GM18505 (cell line): ENCODE measurements at regions not wholly inside any gene's neighbourhood (a gene's known extent, or its start where the extent isn't known, plus 50 kb on each side); places are given as distances from the start of the nearest gene placed in this dataset.

ENCODE experiments used
- ATAC-seq: cut with Tn5 transposase; IDR thresholded peaks from one replicate; pipeline ENCODE4 v1.9.1; 2021; ENCODE audit not compliant: unreplicated experiment
- POLR2A ChIP-seq: IDR thresholded peaks from 4 replicates; pipeline ENCODE4 v1.6.1; 2011; ENCODE audit warnings: borderline replicate concordance; ENCODE audit not compliant: insufficient read depth, insufficient read length; ENCODE audit errors: extremely low read depth

DNA sequence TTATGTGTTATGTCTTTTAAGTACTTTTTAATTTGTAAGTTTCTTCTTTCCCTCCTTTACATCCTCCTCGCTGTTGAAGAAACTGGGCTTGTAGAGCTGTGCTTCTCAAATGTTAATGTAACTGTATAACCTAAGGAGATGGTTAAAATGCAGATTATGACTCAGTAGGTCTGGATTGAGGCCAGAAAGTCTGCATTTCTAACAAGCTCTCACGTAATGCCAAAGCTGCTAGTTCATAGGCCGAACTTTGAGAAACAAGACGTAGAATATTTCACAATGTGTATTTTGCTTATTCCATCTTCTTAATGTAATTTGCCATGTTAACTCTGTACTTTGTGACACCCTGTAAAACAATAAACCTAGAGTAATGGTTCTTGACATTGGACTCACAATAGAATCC, 193.3 kb upstream of the SYT1 start:
- no peak for TF ChIP-seq POLR2A
- no peak for ATAC-seq

DNA sequence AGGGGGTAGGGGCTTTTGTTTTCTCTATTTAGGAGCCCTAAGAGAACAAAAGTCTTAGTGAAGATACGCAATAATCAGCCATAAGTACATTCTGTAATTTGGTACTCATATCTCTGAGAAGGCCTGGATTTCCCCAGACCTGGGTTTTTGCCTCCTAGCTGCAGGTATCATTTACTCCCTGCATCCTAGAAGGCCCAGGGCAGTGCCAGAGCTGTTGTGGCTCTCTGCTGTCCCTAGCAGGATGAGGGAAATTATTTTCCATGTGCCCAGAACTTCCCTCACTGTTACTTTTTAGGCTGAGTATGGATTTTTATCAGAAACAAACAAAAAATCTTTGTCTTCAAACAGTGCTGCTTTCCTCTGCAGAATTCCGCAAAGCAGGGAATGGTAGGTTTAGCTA, 192.5 kb upstream of the SYT1 start:
- no peak for ATAC-seq
- no peak for TF ChIP-seq POLR2A

DNA sequence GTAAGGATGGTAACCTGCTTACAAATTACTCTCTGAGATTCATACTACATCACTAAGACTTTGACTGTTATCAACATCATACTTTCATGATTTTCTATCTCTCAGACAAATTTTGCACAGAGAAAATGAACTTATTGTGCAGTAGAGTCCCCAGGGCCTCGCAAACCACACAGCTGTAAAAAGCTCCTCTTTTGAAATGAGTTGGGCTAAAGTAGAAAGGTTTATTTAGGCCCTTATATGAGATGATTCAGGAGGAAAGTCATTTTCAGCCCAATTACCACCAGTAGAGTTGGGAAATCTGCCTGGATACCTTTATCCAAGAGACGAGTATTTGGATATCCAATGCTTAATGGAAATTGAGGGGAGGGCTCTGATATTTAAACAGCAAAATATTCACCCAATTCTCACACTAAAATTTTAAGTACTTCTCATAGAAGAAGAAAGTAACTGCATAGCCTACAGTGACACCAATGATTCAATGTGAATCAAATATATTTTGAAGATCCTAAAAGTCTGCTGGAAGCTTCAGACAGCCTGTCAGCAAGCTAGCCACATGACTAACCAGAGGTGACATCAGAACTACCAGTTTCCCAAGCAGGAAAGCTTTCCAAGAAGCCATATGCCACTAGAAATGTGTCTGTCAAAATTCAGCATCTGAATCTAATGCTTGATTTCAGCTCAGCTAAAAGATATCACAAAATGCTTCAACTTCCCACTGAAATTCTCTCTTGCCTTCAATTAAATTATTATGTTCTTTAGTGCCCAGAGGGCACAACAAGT, 190.1 kb upstream of the SYT1 start:
- no peak for TF ChIP-seq POLR2A
- no peak for ATAC-seq

DNA sequence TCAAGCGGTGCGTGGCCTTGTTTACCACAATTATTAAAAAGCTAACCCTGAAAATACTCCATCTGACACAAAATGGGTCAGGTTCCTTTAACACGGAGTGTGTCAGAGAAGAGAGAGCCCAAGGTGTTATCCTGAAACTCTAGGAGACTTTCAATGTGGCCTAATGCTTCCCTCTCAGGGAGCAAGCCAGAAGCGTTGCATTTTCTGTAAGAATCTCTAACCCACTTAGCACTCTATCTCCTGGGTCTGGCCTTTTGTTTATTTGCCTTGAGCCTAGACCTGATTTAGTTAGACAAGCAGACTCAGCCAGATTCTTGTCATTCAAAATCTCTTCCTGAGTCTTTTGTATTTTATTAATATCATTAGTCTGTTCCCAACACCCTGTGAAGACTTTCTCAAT, 184.0 kb upstream of the SYT1 start:
- no peak for ATAC-seq
- no peak for TF ChIP-seq POLR2A

DNA sequence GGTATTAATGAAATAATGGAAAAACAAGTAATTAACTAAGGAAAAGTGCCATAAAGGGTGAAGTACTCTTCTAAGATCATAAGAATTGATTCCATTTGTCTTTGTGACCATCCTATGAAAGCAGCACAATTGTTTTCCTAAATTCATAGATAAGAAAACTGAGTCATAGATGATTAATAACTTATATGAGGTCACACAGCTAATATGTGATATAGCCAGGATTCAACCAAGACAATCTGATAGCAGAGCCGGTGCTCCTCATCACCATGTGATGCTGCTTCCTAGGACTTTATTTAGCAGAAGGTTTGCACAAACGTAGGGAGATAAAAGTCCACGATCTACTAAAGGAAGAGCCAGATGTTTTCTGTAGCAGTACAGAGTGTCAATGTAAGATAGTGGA, 181.5 kb upstream of the SYT1 start:
- no peak for TF ChIP-seq POLR2A
- no peak for ATAC-seq

DNA sequence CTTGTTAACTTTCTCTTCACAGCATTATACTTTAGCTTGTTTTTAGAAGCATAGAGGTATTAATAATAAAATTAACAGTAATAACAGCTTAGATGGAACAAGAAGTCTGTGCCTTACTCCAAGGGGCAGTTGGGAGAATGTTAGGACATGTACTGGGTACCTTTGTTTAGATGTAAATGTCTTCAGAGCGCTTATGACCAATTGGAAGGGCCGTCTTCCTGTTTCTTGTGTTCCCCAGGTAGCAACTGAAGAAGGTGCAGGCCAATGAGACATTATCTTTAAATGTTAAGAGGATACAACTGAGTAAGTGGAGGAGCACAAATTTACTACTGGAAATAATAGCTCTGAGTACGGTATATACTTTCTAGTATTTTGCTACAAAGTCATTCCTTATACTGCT, 180.9 kb upstream of the SYT1 start:
- TF ChIP-seq POLR2A, result no peak

DNA sequence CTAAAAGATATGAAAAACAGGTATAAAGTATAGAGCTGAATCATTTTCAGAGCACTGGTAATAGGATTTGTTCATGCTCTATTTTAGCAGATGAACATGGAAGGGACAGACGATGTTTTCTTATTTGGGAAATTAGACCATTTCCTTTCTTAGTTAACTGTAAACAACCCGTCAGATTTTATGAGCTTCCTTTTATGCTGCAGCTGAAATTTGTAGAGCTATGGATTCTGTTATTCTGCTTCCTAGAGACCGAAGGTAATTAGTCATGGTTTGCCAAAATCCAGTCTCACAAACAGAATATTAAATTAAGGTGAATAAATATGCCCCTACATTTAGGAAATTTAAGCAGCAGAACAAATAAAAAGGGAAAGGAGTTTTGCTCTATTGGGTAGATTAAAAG, 180.2 kb upstream of the SYT1 start:
- no peak for TF ChIP-seq POLR2A
- ATAC-seq, result no peak

More for the DNA sequence above, 180.9 kb upstream of the SYT1 start:
- ATAC-seq, result no peak

DNA sequence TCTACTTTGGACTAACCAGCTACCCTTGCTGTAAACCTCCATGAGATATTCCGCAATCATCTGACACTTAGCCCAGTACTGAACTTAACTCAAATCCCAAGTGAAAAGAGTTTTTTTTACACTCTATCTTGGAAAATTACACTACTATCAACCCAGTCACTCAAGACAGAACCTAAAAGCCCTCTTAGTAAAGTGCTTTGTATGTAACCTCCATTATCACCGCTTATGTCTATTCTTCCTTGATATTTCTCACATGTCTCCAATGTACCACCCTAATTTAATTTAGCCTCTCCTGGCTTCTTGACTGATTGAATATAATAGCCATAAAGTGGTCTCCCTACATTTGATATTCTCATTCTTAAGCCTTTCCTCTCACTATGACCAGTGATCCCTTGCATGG, 168.8 kb upstream of the SYT1 start:
- no peak for TF ChIP-seq POLR2A
- ATAC-seq, result no peak

DNA sequence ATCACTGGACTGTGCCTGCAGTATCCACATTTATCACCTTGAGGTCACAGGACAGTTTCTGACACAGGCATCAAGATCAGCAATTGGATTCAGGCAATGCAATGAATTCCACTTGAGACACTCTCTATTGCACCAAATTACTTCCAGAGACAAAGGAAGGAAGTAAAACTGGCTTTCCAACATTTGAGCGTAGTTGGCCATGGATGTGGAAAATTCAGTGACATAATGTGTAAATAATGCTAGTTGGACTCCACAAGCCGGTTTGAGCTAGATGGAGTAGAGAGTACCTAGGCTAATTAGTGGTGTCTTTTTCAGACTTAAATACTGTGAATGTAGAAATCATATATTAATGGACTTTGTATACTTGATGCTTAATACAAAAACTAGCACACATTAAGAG, 168.3 kb upstream of the SYT1 start:
- no peak for ATAC-seq
- TF ChIP-seq POLR2A, result no peak

DNA sequence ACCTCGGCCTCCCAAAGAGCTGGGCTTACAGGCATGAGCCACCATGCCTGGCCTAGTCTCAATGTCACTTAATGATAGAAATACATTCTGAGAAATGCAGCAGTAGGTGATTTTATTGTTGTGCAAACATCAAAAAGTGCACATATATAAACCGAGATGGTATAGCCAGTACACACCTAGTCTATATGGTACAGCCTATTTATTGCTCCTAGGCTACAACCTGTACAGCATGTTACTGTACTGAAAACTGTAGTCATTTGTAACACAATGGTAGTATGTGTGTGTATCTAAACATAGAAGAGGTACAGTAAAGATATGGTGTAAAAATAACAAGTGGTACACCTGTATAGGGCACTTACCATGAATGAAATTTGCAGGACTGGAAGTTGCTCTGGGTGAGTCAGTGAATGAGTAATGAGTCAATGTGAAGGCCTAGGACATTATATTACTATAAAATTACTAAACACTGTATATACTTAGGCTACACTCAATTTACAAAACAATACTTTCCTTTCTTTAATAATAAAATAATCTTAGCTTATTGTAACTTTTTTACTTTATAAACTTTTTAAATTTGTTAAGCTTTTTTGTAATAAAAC, 166.7 kb upstream of the SYT1 start:
- ATAC-seq, result no peak
- TF ChIP-seq POLR2A, result no peak

DNA sequence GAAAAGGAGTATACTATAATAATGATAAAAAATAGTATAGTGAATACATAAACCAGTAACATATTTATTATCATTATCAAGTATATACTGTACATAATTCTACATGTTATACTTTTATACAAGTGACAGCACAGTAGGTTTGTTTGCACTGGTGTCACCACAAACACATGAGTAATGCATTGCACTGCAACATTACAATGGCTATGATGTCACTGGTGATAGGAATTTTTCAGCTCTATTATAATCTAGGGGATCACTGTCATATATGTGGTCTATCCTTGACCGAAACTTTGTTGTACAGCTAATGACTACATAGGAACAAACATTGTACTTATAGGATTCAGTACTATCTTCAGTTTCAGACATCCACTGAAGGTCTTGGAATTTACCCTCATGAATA, 165.8 kb upstream of the SYT1 start:
- ATAC-seq, result no peak

DNA sequence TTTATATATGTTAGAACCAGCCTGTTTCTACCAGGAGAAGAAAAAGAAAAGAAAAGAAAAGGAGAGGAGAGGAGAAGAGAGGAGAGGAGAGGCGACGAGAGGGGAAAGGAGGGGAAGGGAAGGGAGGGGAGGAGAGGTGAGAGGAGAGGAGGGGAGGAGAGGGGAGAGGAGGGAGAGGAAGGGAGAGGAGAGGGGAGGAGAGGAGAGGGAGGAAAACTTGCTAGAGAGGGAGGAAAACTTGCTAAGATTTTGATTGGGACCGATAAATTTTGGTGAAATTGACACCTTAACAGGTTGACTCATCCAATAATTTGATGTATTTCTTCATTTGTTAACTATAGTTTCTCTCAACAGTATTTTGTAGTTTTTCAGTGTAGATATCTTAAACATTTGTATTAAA, 164.0 kb upstream of the SYT1 start:
- no peak for ATAC-seq
- no peak for TF ChIP-seq POLR2A

More for the DNA sequence above, 165.8 kb upstream of the SYT1 start:
- TF ChIP-seq POLR2A, result no peak

DNA sequence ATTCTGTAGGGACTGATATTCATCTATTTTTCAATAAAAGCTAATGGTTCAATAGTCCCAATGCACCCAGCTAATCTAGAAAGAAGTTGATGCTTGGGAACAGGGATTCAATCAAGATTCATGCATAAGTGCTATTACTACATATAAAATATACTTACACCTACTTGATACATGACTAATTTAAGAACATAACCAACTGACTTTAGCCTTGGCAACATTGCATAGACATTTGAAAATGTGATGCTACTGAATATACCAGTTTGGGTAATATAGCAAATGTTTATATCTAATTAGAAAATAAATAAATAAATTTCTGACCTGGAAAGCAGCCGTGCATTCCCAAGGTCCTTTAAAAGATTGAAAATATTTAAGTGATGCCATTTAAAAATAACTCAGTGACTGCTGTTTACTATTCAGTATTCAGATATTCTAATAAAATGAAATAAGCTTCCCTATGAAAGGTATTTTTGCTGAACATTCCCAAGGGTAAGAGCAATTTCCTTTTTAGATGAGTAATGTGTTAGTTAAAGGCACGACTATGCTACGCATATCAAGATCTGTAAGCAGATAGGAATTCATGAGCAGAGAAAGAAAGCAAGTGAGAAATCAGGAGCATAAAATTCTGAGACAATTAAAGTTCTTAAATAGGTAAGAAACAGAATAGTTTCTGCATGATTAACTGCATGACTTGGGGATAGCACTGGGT, 160.6 kb upstream of the SYT1 start:
- no peak for TF ChIP-seq POLR2A
- ATAC-seq, result no peak

DNA sequence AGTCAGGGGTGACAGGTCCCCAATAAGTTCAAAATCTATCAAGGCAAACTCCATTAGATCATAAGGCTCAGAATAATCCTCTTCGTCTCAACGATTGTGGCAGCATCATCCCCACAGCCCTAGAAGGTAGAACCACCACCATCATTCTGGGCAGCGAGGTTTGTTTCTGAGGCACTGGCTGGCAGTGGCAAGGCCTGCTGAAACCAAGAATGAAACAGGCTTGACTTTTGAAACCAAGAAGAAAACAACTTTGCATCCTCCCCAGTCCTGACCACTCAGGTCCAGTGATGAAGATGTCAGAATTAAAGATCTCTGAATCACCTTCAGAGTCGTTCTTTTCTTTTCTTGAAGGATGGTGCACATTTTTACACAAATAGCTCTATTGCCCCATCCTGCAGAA, 152.6 kb upstream of the SYT1 start:
- ATAC-seq, result no peak
- TF ChIP-seq POLR2A, result no peak
